IMR-90 (cell line): ENCODE measurements at regions not wholly inside any gene's neighbourhood (a gene's known extent, or its start where the extent isn't known, plus 50 kb on each side); places are given as distances from the start of the nearest gene placed in this dataset.

ENCODE experiments used
- ATAC-seq: fragments of 200-7000 bp; cut with Tn5 transposase; 2 replicates; pipeline ENCODE4 v1.9.1; 2020; ENCODE audit warnings: low read depth, mild to moderate bottlenecking, moderate library complexity
- BruUV-seq: library from RNA; stranded (reverse); fragments of 400-500 nt; replicated peaks from 2 replicates; lab custom pipeline; 2021; lab: Mats Ljungman, UMichigan
- CTCF ChIA-PET: fragments of 300-600 bp; formaldehyde crosslinking; extraction: SDS; loops from one replicate; lab custom pipeline; 2021; ENCODE audit warnings: antibody characterized with exemption; lab: Yijun Ruan, JAX
- POLR2A ChIA-PET: fragments of 300-600 bp; sonication (Branson Sonifier 250); formaldehyde crosslinking; loops from one replicate; lab custom pipeline; 2022; ENCODE audit warnings: antibody characterized with exemption; ENCODE audit not compliant: unreplicated experiment; lab: Charles Lee
- DNase-seq: peaks from one replicate; pipeline ENCODE4 v3.0.0; 2013
- H2AFZ ChIP-seq: replicated peaks from 2 replicates; pipeline ENCODE3; 2013; ENCODE audit warnings: low read length, mild to moderate bottlenecking; ENCODE audit not compliant: poor library complexity
- H2AK5ac ChIP-seq: 2 replicates; pipeline ENCODE4 v1.6.1; 2013; ENCODE audit warnings: low read depth, low read length, inconsistent platforms
- H2AK9ac ChIP-seq: replicated peaks from 2 replicates; pipeline ENCODE3; 2013; ENCODE audit warnings: mild to moderate bottlenecking, low read depth, low read length, moderate library complexity; ENCODE audit not compliant: poor library complexity
- H2BK120ac ChIP-seq: 2 replicates; pipeline ENCODE4 v1.6.1; 2013; ENCODE audit warnings: low read depth, low read length, inconsistent platforms
- H2BK15ac ChIP-seq: 3 replicates; pipeline ENCODE4 v1.6.1; 2013; ENCODE audit warnings: low read depth, low read length, inconsistent platforms
- H2BK20ac ChIP-seq: 2 replicates; pipeline ENCODE4 v1.6.1; 2013; ENCODE audit warnings: low read depth, mild to moderate bottlenecking, inconsistent platforms, low read length, moderate library complexity
- H2BK5ac ChIP-seq: 2 replicates; pipeline ENCODE4 v1.6.1; 2013; ENCODE audit warnings: mild to moderate bottlenecking, low read depth, low read length, inconsistent platforms; ENCODE audit not compliant: poor library complexity, severe bottlenecking
- H3K14ac ChIP-seq: replicated peaks from 2 replicates; pipeline ENCODE4 v1.6.1; 2013; ENCODE audit warnings: low read depth, low read length, inconsistent platforms
- H3K18ac ChIP-seq: 2 replicates; pipeline ENCODE4 v1.6.1; 2013; ENCODE audit warnings: low read depth, low read length, control low read depth
- H3K23ac ChIP-seq: 2 replicates; pipeline ENCODE4 v1.6.1; 2013; ENCODE audit warnings: low read depth, low read length, inconsistent platforms
- H3K27ac ChIP-seq: 2 replicates; pipeline ENCODE4 v1.5.1; 2013; ENCODE audit warnings: mild to moderate bottlenecking, control low read depth, low read length; ENCODE audit not compliant: insufficient read depth
- H3K27me3 ChIP-seq: 2 replicates; pipeline ENCODE4 v1.6.1; 2013; ENCODE audit warnings: low read length; ENCODE audit not compliant: control insufficient read depth, insufficient read depth
- H3K36me3 ChIP-seq: 2 replicates; pipeline ENCODE4 v1.6.1; 2013; ENCODE audit warnings: low read length, mixed read lengths; ENCODE audit not compliant: control insufficient read depth, insufficient read depth
- H3K4ac ChIP-seq: 2 replicates; pipeline ENCODE4 v1.6.1; 2013; ENCODE audit warnings: low read depth, low read length, inconsistent platforms
- H3K4me1 ChIP-seq: 2 replicates; pipeline ENCODE4 v1.6.1; 2013; ENCODE audit warnings: low read length, mixed read lengths; ENCODE audit not compliant: control insufficient read depth, insufficient read depth
- H3K4me2 ChIP-seq: 2 replicates; pipeline ENCODE4 v1.6.1; 2013; ENCODE audit warnings: low read depth, mild to moderate bottlenecking, control low read depth, low read length, moderate library complexity
- H3K4me3 ChIP-seq: 2 replicates; pipeline ENCODE4 v1.5.1; 2013; ENCODE audit warnings: low read depth, mild to moderate bottlenecking, control low read depth, low read length, moderate library complexity; ENCODE audit not compliant: insufficient read depth
- H3K56ac ChIP-seq: 2 replicates; pipeline ENCODE4 v1.6.1; 2013; ENCODE audit warnings: low read length, inconsistent platforms; ENCODE audit not compliant: insufficient read depth; ENCODE audit errors: extremely low read depth
- H3K79me1 ChIP-seq, 2 experiments: 2 replicates each; pipeline ENCODE4 v1.6.1; 2013; ENCODE audit warnings: low read length in 2 of 2, inconsistent platforms in 1 of 2, low read depth in 1 of 2
- H3K9ac ChIP-seq: 2 replicates; pipeline ENCODE4 v1.6.1; 2013; ENCODE audit warnings: low read depth, low read length, control low read depth
- H3K9me1 ChIP-seq: 2 replicates; pipeline ENCODE4 v1.6.1; 2013; ENCODE audit warnings: low read length, inconsistent platforms; ENCODE audit not compliant: insufficient read depth
- H3K9me3 ChIP-seq: 2 replicates; pipeline ENCODE4 v1.6.1; 2013; ENCODE audit warnings: low read length; ENCODE audit not compliant: control insufficient read depth, insufficient read depth
- H4K20me1 ChIP-seq: 2 replicates; pipeline ENCODE4 v1.6.1; 2013; ENCODE audit warnings: low read length, inconsistent platforms; ENCODE audit not compliant: insufficient read depth
- H4K5ac ChIP-seq: 2 replicates; pipeline ENCODE4 v1.6.1; 2013; ENCODE audit warnings: mild to moderate bottlenecking, low read depth, low read length, control low read depth
- H4K8ac ChIP-seq, 2 experiments: 2 replicates each; pipeline ENCODE4 v1.6.1; 2013; ENCODE audit warnings: low read depth in 2 of 2, low read length in 2 of 2, control low read depth in 1 of 2, inconsistent platforms in 1 of 2
- H4K91ac ChIP-seq: 2 replicates; pipeline ENCODE4 v1.6.1; 2013; ENCODE audit warnings: low read depth, low read length, inconsistent platforms; ENCODE audit not compliant: insufficient read depth
- BHLHE40 ChIP-seq: fragments of 150-350 bp; IDR thresholded peaks from 2 replicates; pipeline ENCODE4 v1.6.1; 2016; ENCODE audit warnings: mild to moderate bottlenecking, low read depth, low read length
- CEBPB ChIP-seq: IDR thresholded peaks from 2 replicates; pipeline ENCODE4 v1.6.1; 2012; ENCODE audit warnings: low read depth, low read length, improper control_type of control experiment
- CHD1 ChIP-seq: IDR thresholded peaks from 2 replicates; pipeline ENCODE4 v1.6.1; 2012; ENCODE audit warnings: low read depth, low read length, improper control_type of control experiment
- CTCF ChIP-seq: conservative IDR thresholded peaks from 2 replicates; pipeline ENCODE4 v1.5.1; 2012; ENCODE audit warnings: mild to moderate bottlenecking, low read depth, low read length, improper control_type of control experiment
- ELK1 ChIP-seq: fragments of 150-350 bp; IDR thresholded peaks from 2 replicates; pipeline ENCODE4 v1.6.1; 2016; ENCODE audit warnings: low read depth, mild to moderate bottlenecking, low read length, moderate library complexity, borderline replicate concordance
- FOS ChIP-seq: fragments of 150-350 bp; IDR thresholded peaks from 2 replicates; pipeline ENCODE4 v1.6.1; 2016; ENCODE audit warnings: low read depth, low read length
- MAFK ChIP-seq: IDR thresholded peaks from 2 replicates; pipeline ENCODE4 v1.6.1; 2012; ENCODE audit warnings: low read depth, low read length, improper control_type of control experiment
- MAZ ChIP-seq: IDR thresholded peaks from 2 replicates; pipeline ENCODE4 v1.6.1; 2012; ENCODE audit warnings: low read depth, mild to moderate bottlenecking, low read length, improper control_type of control experiment, moderate library complexity, borderline replicate concordance
- MXI1 ChIP-seq: IDR thresholded peaks from 2 replicates; pipeline ENCODE4 v1.6.1; 2012; ENCODE audit warnings: low read depth, mild to moderate bottlenecking, low read length, moderate library complexity, borderline replicate concordance
- NFE2L2 ChIP-seq: fragments of 150-350 bp; IDR thresholded peaks from 2 replicates; pipeline ENCODE4 v1.6.1; 2016; ENCODE audit warnings: low read depth, mild to moderate bottlenecking, low read length
- POLR2A ChIP-seq: IDR thresholded peaks from 2 replicates; pipeline ENCODE4 v1.6.1; 2012; ENCODE audit warnings: mild to moderate bottlenecking, low read depth, low read length
- RAD21 ChIP-seq: IDR thresholded peaks from 2 replicates; pipeline ENCODE4 v1.6.1; 2012; ENCODE audit warnings: low read length, improper control_type of control experiment
- RCOR1 ChIP-seq: IDR thresholded peaks from 2 replicates; pipeline ENCODE4 v1.6.1; 2012; ENCODE audit warnings: mild to moderate bottlenecking, low read length, improper control_type of control experiment; ENCODE audit not compliant: insufficient replicate concordance
- RFX5 ChIP-seq: IDR thresholded peaks from 2 replicates; pipeline ENCODE4 v1.8.0; 2012; ENCODE audit warnings: low read depth, mild to moderate bottlenecking, low read length, moderate library complexity
- SMC3 ChIP-seq: fragments of 150-350 bp; IDR thresholded peaks from 2 replicates; pipeline ENCODE4 v1.6.1; 2016; ENCODE audit warnings: low read depth, mild to moderate bottlenecking, antibody characterized with exemption, low read length, moderate library complexity
- USF2 ChIP-seq: fragments of 150-350 bp; IDR thresholded peaks from 2 replicates; pipeline ENCODE4 v1.6.1; 2017; ENCODE audit warnings: mild to moderate bottlenecking, antibody characterized with exemption, low read length, low read depth
- WGBS, 2 experiments: methylation state at CpG; one replicate each; pipeline versions ENCODE4 v1.1.5 to v1.1.7; 2013; ENCODE audit warnings: missing lambda C conversion rate in 2 of 2; ENCODE audit not compliant: insufficient read length in 1 of 2; ENCODE audit errors: extremely low coverage in 2 of 2; 5-methylcytosine and 5-hydroxymethylcytosine counted together
- dilution Hi-C: fragments of 300-500 bp; cut with HindIII; formaldehyde crosslinking; loops from one replicate; pipeline ENCODE4 v1.14.3; 2018; ENCODE audit warnings: low sequenced_read_pairs; ENCODE audit not compliant: unreplicated experiment
- in situ Hi-C: fragments of 300-500 bp; cut with MboI; formaldehyde crosslinking; loops from 3 replicates; pipeline ENCODE4 v1.14.3; 2019; ENCODE audit warnings: low sequenced_read_pairs, inconsistent platforms, mixed read lengths
- intact Hi-C: fragments of 100-400 bp; cut with micrococcal nuclease; formaldehyde crosslinking; loops from 2 replicates; pipeline ENCODE4 v1.10.0; 2022

- Histone ChIP-seq H4K20me1 (no peaks in the 10 kb centered on the region), H2AK5ac (no peak overlapping the region), H4K5ac (no peak overlapping the region), H2BK5ac (no peak overlapping the region), H3K9ac (no peak overlapping the region), H3K4me2 (no peak overlapping the region), H3K14ac (no peak overlapping the region), H3K23ac (no peak overlapping the region), H4K8ac (no peak overlapping the region), H3K9me3 (peaks cover 22% of the 10 kb centered on the region), H3K27me3 (no peaks in the 10 kb centered on the region), H2AFZ (no peak overlapping the region), H3K27ac (no peak overlapping the region), H3K36me3 (no peaks in the 10 kb centered on the region), H2AK9ac (no peak overlapping the region), H3K4me3 (no peak overlapping the region), H2BK120ac (no peak overlapping the region), H3K4me1 (no peaks in the 10 kb centered on the region), H4K91ac (no peak overlapping the region), H3K56ac (no peak overlapping the region), H3K18ac (no peak overlapping the region), H2BK20ac (no peak overlapping the region), H3K79me1 (no peaks in the 10 kb centered on the region), H3K4ac (no peak overlapping the region), H3K9me1 (no peaks in the 10 kb centered on the region), H2BK15ac (no peak overlapping the region)
- ChIA-PET CTCF (no interaction called here), POLR2A (no interaction called here)
- dilution Hi-C loops: no loop called here
- no CpG with 5 or more reads among the region's 3 CpGs for WGBS, 2 experiments
- no TSS peak for BruUV-seq
- DNase-seq: no peak
- intact Hi-C loops: no loop called here
- ATAC-seq: no peak
- no peak for TF ChIP-seq SMC3
- TF ChIP-seq RCOR1: no peak
- TF ChIP-seq CEBPB: no peak
- TF ChIP-seq BHLHE40: no peak
- no peak for TF ChIP-seq MAFK
- TF ChIP-seq MXI1: no peak
- TF ChIP-seq USF2: no peak
- TF ChIP-seq CHD1: no peak
- no peak for TF ChIP-seq FOS
- no peak for TF ChIP-seq RAD21
- TF ChIP-seq POLR2A: no peak
- no peak for TF ChIP-seq MAZ
- no peak for TF ChIP-seq RFX5
- TF ChIP-seq ELK1: no peak
- TF ChIP-seq CTCF: no peak
- no peak for TF ChIP-seq NFE2L2
- in situ Hi-C loops: loop anchor here (25.0 kb wide), 1 partner anchor 93 kb away; no protein-coding TSS in a partner anchor
Observed at GRCh38 chr18:4994710-4995109, 202.3 kb downstream of the AKAIN1 start.
